ENCODE measurements at regions not wholly inside any gene's neighbourhood (a gene's known extent, or its start where the extent isn't known, plus 50 kb on each side); places are given as distances from the start of the nearest gene placed in this dataset.

DNA sequence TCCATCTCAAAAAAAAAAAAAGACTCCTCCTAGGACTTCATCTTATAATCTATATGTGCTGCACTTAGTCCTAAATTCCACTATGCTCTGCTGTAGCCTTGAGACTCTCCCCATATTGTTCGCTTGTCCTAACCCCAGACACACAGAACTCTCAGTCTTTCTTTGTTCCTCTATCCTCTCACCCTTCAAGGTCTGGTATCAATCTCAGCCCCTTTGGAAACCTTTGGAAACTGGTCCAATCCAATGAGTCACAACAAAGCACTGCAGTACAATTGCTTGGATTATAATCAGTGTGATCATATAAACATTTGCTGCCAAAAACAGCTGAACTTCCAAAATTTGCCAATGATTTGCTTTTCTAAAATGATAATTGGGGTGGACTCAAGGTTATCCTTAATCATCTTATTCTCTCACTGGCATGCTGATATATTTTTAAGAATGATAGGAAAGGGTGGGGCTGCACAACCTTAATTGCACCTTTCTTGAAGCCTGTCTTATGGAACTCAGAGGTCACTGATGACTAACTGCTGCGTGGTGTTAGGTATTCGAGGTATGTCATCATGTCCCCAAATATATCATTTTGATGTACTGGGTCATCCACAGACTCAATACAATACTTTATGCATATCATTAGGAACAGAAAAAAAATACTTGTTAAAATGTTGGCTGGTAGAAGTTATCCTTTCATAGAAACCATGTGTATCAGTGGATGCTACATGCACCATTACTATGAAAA lies 756.7 kb downstream of the NR2F2 start:
- no peak for DNase-seq (ENCODE audit: low read depth, low spot score)

- DNase-seq (ENCODE audit: low read depth, low spot score): no peak
Observed at GRCh38 chr15:97091093-97091492, 760.6 kb downstream of the NR2F2 start.

GRCh38 chr15:97092656-97093055 lies 762.2 kb downstream of the NR2F2 start:
- no peak for DNase-seq (ENCODE audit: low read depth, low spot score)

- no peak for DNase-seq (ENCODE audit: low read depth, low spot score)
Observed at GRCh38 chr15:97096303-97096835, 765.9 kb downstream of the NR2F2 start.

DNA sequence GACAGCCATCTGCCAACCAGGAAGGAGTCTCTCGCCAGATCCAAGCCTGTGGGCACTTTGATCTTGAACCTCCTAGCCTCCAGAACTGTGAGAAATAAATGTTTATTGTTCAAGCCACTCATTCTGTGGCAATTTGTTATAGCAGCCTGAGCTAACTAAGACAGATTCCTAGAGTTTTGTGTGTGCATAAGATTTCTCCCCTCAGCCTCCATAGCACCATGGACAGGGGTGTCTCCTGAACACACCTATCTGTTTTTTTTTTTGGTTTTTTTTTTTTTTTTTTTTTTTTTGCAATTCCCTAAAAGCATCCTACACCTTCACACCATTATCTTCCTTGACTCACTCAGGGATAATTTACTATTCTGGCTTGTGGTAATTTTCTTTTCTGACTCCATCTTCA lies 768.5 kb downstream of the NR2F2 start:
- no peak for DNase-seq (ENCODE audit: low read depth, low spot score)

- DNase-seq (ENCODE audit: low read depth, low spot score): no peak
Observed at GRCh38 chr15:97101572-97101971, 771.1 kb downstream of the NR2F2 start.

GRCh38 chr15:97114900-97115760 lies 784.6 kb downstream of the NR2F2 start:
- DNase-seq (ENCODE audit: low read depth, low spot score): no peak

DNA sequence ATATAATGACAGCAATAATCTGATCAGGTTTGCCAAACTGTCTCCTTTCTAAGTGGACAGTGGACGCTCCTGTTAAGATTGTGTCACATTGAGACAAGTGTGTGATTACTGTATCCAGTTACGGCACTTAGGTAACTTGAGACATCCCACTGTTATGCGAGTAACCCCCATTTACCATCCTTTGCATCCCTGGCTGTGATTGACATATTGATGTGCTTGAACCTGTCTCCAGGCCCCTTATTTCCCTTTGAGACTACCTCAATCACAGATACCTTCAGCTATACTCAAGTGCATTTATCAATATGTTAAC lies 785.2 kb downstream of the NR2F2 start:
- no peak for DNase-seq (ENCODE audit: low read depth, low spot score)

DNA sequence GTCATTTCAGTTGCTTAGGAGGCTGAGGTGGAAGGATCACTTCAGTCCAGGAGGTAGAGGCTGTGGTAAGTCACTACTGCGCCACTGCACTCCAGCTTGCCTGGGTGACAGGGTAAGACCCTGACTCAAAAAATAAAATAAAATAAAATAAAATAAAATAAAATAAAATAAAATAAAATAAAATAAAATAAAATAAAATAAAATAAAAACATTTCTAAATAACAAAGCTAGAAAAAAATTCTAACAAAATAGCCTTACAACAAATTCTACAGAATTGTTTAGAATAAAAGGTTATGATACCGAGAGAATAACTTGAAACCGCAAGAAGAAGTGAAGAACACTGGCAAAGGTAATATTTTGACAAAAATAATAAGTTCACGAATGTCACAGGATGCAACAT lies 794.3 kb downstream of the NR2F2 start:
- no peak for DNase-seq (ENCODE audit: low read depth, low spot score)

DNA sequence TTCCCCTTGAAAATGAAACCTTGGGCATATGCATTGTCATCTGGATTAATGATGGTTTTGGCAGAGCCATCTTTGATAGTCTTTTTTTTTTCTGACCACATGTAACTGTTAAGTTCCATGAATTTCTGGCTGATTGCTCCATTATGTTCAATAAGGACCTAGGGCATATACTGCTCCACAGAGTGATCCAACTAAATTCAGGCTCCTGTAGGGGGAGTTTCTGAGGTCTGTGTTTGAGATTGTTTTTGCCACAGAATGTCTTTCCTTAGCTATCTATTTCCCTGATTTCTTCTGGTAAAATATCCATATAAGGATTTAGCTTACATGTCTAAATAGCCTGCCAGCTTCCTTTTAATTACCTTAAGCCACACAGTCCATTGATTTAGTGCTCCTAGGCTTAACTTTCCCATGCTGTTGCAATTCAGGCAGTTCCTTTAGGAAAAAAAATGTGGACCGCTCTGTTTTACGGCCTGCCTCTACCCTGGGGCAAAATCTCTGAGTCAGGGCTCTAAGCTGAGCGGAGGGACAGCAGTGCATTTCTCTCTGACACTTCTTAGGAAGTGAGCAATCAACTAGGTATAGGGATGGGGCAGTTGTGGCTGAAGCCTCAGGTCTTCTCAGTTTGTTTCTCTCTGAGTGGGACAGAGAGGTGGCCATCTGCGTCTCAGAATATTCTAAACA lies 796.2 kb downstream of the NR2F2 start:
- DNase-seq (ENCODE audit: low read depth, low spot score): no peak

DNA sequence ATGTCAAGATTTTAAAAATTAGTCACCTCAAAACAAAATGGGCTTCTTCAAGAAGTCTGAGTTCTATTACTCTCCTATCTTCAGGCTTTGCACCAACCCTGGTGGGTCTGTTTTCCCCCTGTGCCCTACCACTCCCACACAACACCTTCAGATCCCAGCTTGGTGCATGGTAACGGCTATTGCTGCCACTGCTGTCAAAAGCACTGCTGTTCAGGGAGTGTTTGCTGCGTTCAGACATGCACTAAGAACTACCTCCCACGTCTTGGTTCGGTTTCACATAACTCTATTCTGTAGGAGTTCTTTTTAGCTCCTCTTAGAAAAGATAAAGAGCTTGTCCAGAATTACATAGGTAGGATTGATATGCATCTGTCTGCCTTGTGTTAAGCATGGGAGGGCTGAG lies 799.2 kb downstream of the NR2F2 start:
- DNase-seq (ENCODE audit: low read depth, low spot score): no peak

DNA sequence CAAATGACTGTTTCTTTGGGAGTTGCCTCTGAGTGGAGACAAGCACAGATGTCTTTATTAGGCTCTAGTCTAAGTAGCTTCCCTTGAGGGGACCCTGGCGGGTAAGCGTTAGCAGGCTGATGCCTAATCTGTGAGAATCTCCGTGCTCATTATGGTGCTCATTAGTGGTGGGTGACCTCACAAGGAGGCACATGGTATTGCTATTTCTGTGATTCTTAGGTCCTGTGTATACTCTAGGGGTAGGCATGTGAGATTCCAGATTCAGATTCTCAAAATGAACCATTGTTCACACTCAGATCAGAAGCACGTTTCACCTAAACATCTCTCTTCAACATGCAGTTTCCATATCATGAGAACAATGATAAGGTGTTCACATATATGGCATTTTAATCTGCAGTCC lies 809.7 kb downstream of the NR2F2 start:
- DNase-seq (ENCODE audit: low read depth, low spot score): no peak

DNA sequence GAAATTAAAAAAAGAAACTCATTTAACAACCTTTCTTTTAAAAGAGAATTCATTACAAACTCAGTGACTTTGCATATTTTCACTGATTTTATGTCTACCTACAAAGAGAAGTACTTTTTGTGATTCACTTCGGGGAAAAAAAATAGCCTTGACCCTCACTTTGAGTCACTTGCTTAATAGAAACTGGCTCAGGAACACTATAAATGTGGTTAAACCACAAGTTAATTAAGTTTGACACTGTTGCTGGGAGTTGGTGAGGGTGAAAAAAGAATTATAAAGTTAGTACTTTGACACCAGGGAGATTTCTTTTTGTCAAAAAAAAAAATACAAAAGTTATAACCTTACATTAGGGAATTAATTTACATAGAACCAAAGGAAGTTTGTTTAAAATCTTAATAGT lies 810.9 kb downstream of the NR2F2 start:
- no peak for DNase-seq (ENCODE audit: low read depth, low spot score)

GRCh38 chr15:97141871-97142270 lies 811.4 kb downstream of the NR2F2 start:
- DNase-seq (ENCODE audit: low read depth, low spot score): no peak

- DNase-seq (ENCODE audit: low read depth, low spot score): no peak
Observed at GRCh38 chr15:97143592-97144376, 813.3 kb downstream of the NR2F2 start.

DNA sequence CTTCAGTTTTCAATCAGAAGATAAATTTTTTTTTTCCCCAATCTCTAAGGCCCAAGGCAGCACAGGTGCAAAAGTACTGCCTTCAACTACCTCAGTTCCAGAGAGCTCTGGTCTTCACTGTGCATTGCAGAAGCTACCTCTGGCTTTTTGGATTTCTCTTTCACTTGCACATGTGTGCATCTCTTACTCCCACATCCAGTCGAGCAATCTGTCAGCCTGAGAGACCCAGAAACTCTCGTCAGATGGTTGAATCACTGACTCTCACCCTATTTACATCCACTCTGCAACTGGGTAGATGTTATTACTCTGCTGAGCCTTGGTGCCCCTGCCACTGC lies 813.8 kb downstream of the NR2F2 start:
- no peak for DNase-seq (ENCODE audit: low read depth, low spot score)

- no peak for DNase-seq (ENCODE audit: low read depth, low spot score)
Observed at GRCh38 chr15:97146929-97147870, 813.3 kb upstream of the ARRDC4 start.

GRCh38 chr15:97153356-97153965 lies 807.0 kb upstream of the ARRDC4 start:
- DNase-seq (ENCODE audit: low read depth, low spot score): no peak

- no peak for DNase-seq (ENCODE audit: low read depth, low spot score)
Observed at GRCh38 chr15:97156739-97157265, 803.7 kb upstream of the ARRDC4 start.
